Astrocyte of the cerebellum (primary cell): ENCODE measurements at regions not wholly inside any gene's neighbourhood (a gene's known extent, or its start where the extent isn't known, plus 50 kb on each side); places are given as distances from the start of the nearest gene placed in this dataset.
"Not testable (repeated sequence)": the region's sequence is repeated elsewhere in the genome, so short reads cannot be mapped to it uniquely, and the experiment has no call there.

ENCODE experiments used
- DNase-seq: peaks from one replicate; pipeline ENCODE4 v3.0.0-alpha.2; 2011; ENCODE audit warnings: low read depth
- H3K4me3 ChIP-seq: 2 replicates; pipeline ENCODE4 v1.5.1; 2011; ENCODE audit warnings: mild to moderate bottlenecking, low read depth, low read length, moderate library complexity
- in situ Hi-C: cut with HindIII; loops from 2 replicates; pipeline ENCODE4 v1.10.0; 2017; ENCODE audit warnings: low sequenced_read_pairs
- TF ChIP-seq, protein P1 (sequence below): IDR thresholded peaks from 2 replicates; pipeline ENCODE4 v1.5.1; 2012; ENCODE audit warnings: low read length, low read depth, moderate library complexity, mild to moderate bottlenecking; ENCODE audit errors: missing control alignments

DNA sequence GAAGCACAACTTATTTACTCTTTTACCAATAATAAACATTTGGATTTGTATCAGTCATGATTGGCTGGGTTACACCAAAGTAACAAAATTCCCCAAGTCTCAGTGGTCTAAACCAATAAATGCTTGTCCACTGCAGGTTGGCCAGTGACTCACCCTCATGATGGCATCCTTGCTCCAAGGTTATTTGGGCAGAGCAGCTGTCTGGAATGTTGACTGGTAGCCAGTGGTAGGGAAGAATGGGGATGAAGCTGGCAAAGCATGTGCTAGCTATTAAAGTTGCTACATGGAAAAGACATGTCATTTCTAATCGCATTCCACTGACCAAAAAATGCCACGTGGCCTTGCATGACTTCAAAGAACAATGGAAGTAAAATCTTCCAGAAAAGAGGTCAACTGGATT lies 1168.7 kb upstream of the CELF2 start:
- no peak for DNase-seq
- TF ChIP-seq, protein P1, sequence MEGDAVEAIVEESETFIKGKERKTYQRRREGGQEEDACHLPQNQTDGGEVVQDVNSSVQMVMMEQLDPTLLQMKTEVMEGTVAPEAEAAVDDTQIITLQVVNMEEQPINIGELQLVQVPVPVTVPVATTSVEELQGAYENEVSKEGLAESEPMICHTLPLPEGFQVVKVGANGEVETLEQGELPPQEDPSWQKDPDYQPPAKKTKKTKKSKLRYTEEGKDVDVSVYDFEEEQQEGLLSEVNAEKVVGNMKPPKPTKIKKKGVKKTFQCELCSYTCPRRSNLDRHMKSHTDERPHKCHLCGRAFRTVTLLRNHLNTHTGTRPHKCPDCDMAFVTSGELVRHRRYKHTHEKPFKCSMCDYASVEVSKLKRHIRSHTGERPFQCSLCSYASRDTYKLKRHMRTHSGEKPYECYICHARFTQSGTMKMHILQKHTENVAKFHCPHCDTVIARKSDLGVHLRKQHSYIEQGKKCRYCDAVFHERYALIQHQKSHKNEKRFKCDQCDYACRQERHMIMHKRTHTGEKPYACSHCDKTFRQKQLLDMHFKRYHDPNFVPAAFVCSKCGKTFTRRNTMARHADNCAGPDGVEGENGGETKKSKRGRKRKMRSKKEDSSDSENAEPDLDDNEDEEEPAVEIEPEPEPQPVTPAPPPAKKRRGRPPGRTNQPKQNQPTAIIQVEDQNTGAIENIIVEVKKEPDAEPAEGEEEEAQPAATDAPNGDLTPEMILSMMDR, result no peak
- no peak overlapping the region for H3K4me3 ChIP-seq
- in situ Hi-C loops, result no loop called here

DNA sequence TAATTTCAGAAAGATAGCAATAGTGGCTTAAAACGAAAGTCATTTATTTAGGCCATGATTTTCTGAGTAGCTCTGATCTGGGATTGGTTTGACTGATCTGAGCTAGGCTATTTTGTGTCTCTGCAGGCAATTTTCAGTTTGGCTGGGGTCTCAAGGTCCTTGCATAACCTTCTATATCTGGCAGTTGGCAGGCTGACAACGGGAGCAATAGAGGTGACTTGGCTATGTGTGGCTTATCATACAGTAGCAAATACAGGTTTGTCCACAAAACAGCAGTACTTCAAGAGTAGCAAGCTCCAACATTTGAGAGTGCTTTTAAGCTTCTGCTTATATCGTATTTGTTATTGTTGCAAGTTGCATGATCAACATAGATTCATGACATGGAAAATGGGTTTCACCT lies 1167.3 kb upstream of the CELF2 start:
- in situ Hi-C loops, result no loop called here
- no peak for DNase-seq
- TF ChIP-seq, protein P1, result no peak
- H3K4me3 ChIP-seq, result no peak overlapping the region

DNA sequence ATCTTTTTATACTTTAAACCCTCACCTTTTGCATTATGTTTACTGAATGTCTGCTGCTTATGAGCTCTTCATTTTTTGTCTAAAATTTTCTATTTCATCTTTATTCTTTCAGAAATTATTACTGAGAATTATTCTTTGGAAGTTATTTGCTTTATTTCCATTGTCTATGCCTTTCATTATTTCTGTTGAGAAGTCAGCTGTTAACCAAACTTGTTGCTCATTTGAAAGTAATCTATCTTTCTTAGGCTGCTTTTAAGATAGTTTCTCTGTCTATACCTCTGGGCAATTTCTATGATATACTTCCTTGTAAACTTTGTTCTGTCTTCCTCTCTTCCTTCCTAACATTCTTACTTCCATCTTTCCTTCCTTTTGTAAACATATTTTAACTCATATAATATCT lies 1165.9 kb upstream of the CELF2 start:
- H3K4me3 ChIP-seq, result no peak overlapping the region
- in situ Hi-C loops, result no loop called here
- no peak for DNase-seq
- TF ChIP-seq, protein P1, result no peak

DNA sequence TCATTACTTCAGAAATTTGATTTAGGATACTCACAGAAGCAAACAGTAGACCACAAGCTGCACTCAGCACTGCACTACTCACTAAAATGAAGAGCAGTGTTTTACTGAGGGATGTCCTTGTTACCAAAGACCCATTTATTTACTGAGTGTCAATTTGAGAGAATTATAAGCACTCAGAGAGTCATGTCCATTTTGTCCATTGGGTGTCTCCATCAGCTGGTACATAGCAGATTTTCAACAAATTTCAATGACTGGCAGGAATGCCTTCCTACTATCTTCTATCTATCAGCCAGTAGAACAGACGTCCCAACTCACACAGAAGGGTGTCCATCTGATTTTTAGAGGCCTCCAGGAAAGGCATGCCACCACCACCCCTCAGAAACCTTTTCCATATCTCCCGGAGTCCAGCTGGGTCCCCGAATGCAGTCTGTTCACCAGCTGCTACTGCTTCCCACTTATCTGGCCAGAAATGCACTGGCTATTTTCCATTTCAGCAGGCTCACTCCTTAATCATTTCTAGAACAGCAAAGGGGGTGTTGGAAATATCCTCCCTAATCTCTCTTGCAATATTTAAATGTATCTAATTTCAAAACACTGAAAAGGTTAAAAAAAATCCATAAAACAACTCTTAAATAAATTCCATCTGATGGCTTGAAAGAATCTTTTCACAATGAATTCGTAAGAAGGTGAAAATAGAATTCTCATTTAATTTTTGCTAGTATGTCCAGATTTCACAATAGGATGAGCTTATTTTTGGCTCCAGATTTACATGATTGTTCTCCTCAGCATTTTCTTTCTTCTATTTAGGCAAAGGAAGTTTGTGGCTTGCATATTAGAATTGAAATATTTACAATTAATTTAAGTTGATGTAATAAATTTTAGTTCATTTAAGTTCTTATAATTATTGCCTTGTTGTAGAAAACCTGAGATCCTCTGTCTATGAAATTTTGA lies 1164.0 kb upstream of the CELF2 start:
- no peak for DNase-seq
- TF ChIP-seq, protein P1, result no peak
- in situ Hi-C loops, result no loop called here
- no peak overlapping the region for H3K4me3 ChIP-seq

DNA sequence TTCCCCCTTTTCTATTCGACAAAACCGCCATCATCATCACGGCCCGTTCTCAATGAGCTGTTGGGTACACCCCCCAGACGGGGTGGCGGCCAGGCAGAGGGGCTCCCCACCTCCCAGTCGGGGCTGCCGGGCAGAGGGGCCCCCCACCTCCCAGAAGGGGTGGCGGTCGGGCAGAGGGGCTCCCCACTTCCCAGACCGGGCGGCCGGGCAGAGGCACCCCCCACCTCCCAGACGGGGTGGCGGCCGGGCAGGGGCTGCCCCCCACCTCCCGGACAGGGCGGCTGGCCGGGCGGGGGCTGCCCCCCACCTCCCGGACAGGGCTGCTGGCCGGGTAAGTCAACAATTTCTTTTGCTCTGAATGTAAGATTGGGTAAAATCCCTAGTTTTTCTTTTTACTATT lies 1162.2 kb upstream of the CELF2 start:
- in situ Hi-C loops, DNase-seq, H3K4me3 ChIP-seq: not testable (repeated sequence)

DNA sequence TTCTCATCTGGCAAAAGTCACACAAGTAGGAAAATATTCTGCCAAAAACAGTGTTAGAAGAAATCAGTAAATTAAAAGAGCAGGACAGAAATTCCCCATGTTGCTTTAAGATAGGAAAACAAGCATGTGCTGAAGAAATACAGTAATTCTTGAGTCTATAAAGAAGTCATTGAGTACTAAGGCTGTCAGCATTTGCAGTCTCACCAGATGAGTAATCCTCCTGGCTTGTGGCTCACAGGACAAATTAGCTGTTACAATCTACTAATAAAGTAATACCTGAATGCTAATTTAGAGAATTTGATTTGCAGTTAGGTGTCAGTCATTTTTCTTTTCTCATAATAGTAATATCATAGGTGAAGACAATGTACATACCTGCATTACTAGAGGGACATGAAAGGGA lies 1158.9 kb upstream of the CELF2 start:
- DNase-seq, result no peak
- in situ Hi-C loops, result no loop called here
- H3K4me3 ChIP-seq, result no peak overlapping the region
- TF ChIP-seq, protein P1, result no peak

DNA sequence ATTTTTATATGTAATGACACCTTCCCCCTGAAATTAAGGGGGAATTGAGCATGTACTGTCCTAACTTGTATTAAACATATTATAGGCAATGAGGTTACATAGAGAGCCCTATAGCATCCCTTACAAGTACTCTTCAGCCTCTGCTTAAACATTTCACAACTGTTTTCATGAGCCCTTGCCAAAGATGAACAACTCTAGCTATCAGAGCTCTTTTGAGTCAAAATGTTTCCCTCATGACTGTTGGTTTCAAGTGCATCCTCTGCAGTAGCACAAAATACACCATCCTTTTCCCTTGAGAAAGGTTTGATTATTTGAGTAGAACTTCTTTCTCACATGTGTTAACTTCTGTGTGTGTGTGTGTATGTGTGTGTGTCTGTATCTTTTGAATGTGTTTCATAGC lies 1157.6 kb upstream of the CELF2 start:
- no peak for DNase-seq
- TF ChIP-seq, protein P1, result no peak
- in situ Hi-C loops, result no loop called here
- no peak overlapping the region for H3K4me3 ChIP-seq
